ENCODE measurements at regions not wholly inside any gene's neighbourhood (a gene's known extent, or its start where the extent isn't known, plus 50 kb on each side); places are given as distances from the start of the nearest gene placed in this dataset.

GRCh38 chr11:15896026-15896425, 460.3 kb downstream of the SOX6 start:
- H3K4me3 ChIP-seq (ENCODE audit: low read length) = no peak overlapping the region
- no peaks in the 10 kb centered on the region for H3K36me3 ChIP-seq (ENCODE audit: control insufficient read depth, insufficient read depth, low read length)
- no peaks in the 10 kb centered on the region for H3K9me3 ChIP-seq (ENCODE audit: control insufficient read depth, low read length)
- no peak overlapping the region for H3K9ac ChIP-seq (ENCODE audit: low read length)
- H3K27me3 ChIP-seq (ENCODE audit: control insufficient read depth, insufficient read depth, low read length) = no peaks in the 10 kb centered on the region
- H3K4me1 ChIP-seq (ENCODE audit: control insufficient read depth, insufficient read depth, low read length) = peaks cover 9% of the 10 kb centered on the region

GRCh38 chr11:15896530-15896929, 459.8 kb downstream of the SOX6 start:
- H3K27me3 ChIP-seq (ENCODE audit: control insufficient read depth, insufficient read depth, low read length) = no peaks in the 10 kb centered on the region
- H3K36me3 ChIP-seq (ENCODE audit: control insufficient read depth, insufficient read depth, low read length) = no peaks in the 10 kb centered on the region
- no peaks in the 10 kb centered on the region for H3K9me3 ChIP-seq (ENCODE audit: control insufficient read depth, low read length)
- no peak overlapping the region for H3K9ac ChIP-seq (ENCODE audit: low read length)
- no peak overlapping the region for H3K4me3 ChIP-seq (ENCODE audit: low read length)
- peaks cover 14% of the 10 kb centered on the region for H3K4me1 ChIP-seq (ENCODE audit: control insufficient read depth, insufficient read depth, low read length)

GRCh38 chr11:15897211-15897960, 459.0 kb downstream of the SOX6 start:
- Histone ChIP-seq H3K4me3 (ENCODE audit: low read length) (no peak overlapping the region), H3K4me1 (ENCODE audit: control insufficient read depth, insufficient read depth, low read length) (peaks cover 23% of the 10 kb centered on the region), H3K9ac (ENCODE audit: low read length) (no peak overlapping the region), H3K27me3 (ENCODE audit: control insufficient read depth, insufficient read depth, low read length) (no peaks in the 10 kb centered on the region), H3K36me3 (ENCODE audit: control insufficient read depth, insufficient read depth, low read length) (no peaks in the 10 kb centered on the region), H3K9me3 (ENCODE audit: control insufficient read depth, low read length) (no peaks in the 10 kb centered on the region)

- Histone ChIP-seq H3K9ac (ENCODE audit: low read length) (no peak overlapping the region), H3K4me3 (ENCODE audit: low read length) (peak overlapping the region; percentile 1), H3K4me1 (ENCODE audit: control insufficient read depth, insufficient read depth, low read length) (peaks cover 17% of the 10 kb centered on the region), H3K27me3 (ENCODE audit: control insufficient read depth, insufficient read depth, low read length) (no peaks in the 10 kb centered on the region), H3K36me3 (ENCODE audit: control insufficient read depth, insufficient read depth, low read length) (no peaks in the 10 kb centered on the region), H3K9me3 (ENCODE audit: control insufficient read depth, low read length) (no peaks in the 10 kb centered on the region)
Measured at GRCh38 chr11:15901054-15901453, 455.3 kb downstream of the SOX6 start.

GRCh38 chr11:15901790-15902189, 454.6 kb downstream of the SOX6 start:
- H3K27me3 ChIP-seq (ENCODE audit: control insufficient read depth, insufficient read depth, low read length) = no peaks in the 10 kb centered on the region
- no peaks in the 10 kb centered on the region for H3K36me3 ChIP-seq (ENCODE audit: control insufficient read depth, insufficient read depth, low read length)
- peaks cover 17% of the 10 kb centered on the region for H3K4me1 ChIP-seq (ENCODE audit: control insufficient read depth, insufficient read depth, low read length)
- H3K9ac ChIP-seq (ENCODE audit: low read length) = no peak overlapping the region
- H3K9me3 ChIP-seq (ENCODE audit: control insufficient read depth, low read length) = no peaks in the 10 kb centered on the region
- H3K4me3 ChIP-seq (ENCODE audit: low read length) = no peak overlapping the region

- Histone ChIP-seq H3K4me3 (ENCODE audit: low read length) (no peak overlapping the region), H3K27me3 (ENCODE audit: control insufficient read depth, insufficient read depth, low read length) (no peaks in the 10 kb centered on the region), H3K9me3 (ENCODE audit: control insufficient read depth, low read length) (no peaks in the 10 kb centered on the region), H3K9ac (ENCODE audit: low read length) (no peak overlapping the region), H3K4me1 (ENCODE audit: control insufficient read depth, insufficient read depth, low read length) (peaks cover 17% of the 10 kb centered on the region), H3K36me3 (ENCODE audit: control insufficient read depth, insufficient read depth, low read length) (no peaks in the 10 kb centered on the region)
Measured at GRCh38 chr11:15903246-15903645, 453.1 kb downstream of the SOX6 start.

GRCh38 chr11:15905366-15906104, 450.8 kb downstream of the SOX6 start:
- peaks cover 17% of the 10 kb centered on the region for H3K4me1 ChIP-seq (ENCODE audit: control insufficient read depth, insufficient read depth, low read length)
- no peaks in the 10 kb centered on the region for H3K36me3 ChIP-seq (ENCODE audit: control insufficient read depth, insufficient read depth, low read length)
- no peak overlapping the region for H3K9ac ChIP-seq (ENCODE audit: low read length)
- no peaks in the 10 kb centered on the region for H3K27me3 ChIP-seq (ENCODE audit: control insufficient read depth, insufficient read depth, low read length)
- H3K4me3 ChIP-seq (ENCODE audit: low read length) = no peak overlapping the region
- no peaks in the 10 kb centered on the region for H3K9me3 ChIP-seq (ENCODE audit: control insufficient read depth, low read length)

- Histone ChIP-seq H3K36me3 (ENCODE audit: control insufficient read depth, insufficient read depth, low read length) (no peaks in the 10 kb centered on the region), H3K9ac (ENCODE audit: low read length) (no peak overlapping the region), H3K4me3 (ENCODE audit: low read length) (no peak overlapping the region)
Measured at GRCh38 chr11:15906481-15907035, 449.8 kb downstream of the SOX6 start.

GRCh38 chr11:15907806-15908205, 448.5 kb downstream of the SOX6 start:
- Histone ChIP-seq H3K9ac (ENCODE audit: low read length) (no peak overlapping the region), H3K27me3 (ENCODE audit: control insufficient read depth, insufficient read depth, low read length) (no peaks in the 10 kb centered on the region), H3K4me3 (ENCODE audit: low read length) (no peak overlapping the region), H3K9me3 (ENCODE audit: control insufficient read depth, low read length) (no peaks in the 10 kb centered on the region), H3K4me1 (ENCODE audit: control insufficient read depth, insufficient read depth, low read length) (no peaks in the 10 kb centered on the region), H3K36me3 (ENCODE audit: control insufficient read depth, insufficient read depth, low read length) (no peaks in the 10 kb centered on the region)

More at GRCh38 chr11:15906481-15907035, 449.8 kb downstream of the SOX6 start:
- peaks cover 11% of the 10 kb centered on the region for H3K4me1 ChIP-seq (ENCODE audit: control insufficient read depth, insufficient read depth, low read length)
- no peaks in the 10 kb centered on the region for H3K27me3 ChIP-seq (ENCODE audit: control insufficient read depth, insufficient read depth, low read length)
- no peaks in the 10 kb centered on the region for H3K9me3 ChIP-seq (ENCODE audit: control insufficient read depth, low read length)

- no peaks in the 10 kb centered on the region for H3K36me3 ChIP-seq (ENCODE audit: control insufficient read depth, insufficient read depth, low read length)
- H3K4me3 ChIP-seq (ENCODE audit: low read length) = no peak overlapping the region
- no peaks in the 10 kb centered on the region for H3K4me1 ChIP-seq (ENCODE audit: control insufficient read depth, insufficient read depth, low read length)
- no peaks in the 10 kb centered on the region for H3K9me3 ChIP-seq (ENCODE audit: control insufficient read depth, low read length)
- no peak overlapping the region for H3K9ac ChIP-seq (ENCODE audit: low read length)
- no peaks in the 10 kb centered on the region for H3K27me3 ChIP-seq (ENCODE audit: control insufficient read depth, insufficient read depth, low read length)
Measured at GRCh38 chr11:15909937-15910598, 446.3 kb downstream of the SOX6 start.

- H3K9ac ChIP-seq (ENCODE audit: low read length) = no peak overlapping the region
- no peaks in the 10 kb centered on the region for H3K36me3 ChIP-seq (ENCODE audit: control insufficient read depth, insufficient read depth, low read length)
- no peaks in the 10 kb centered on the region for H3K27me3 ChIP-seq (ENCODE audit: control insufficient read depth, insufficient read depth, low read length)
- H3K4me3 ChIP-seq (ENCODE audit: low read length) = no peak overlapping the region
- H3K4me1 ChIP-seq (ENCODE audit: control insufficient read depth, insufficient read depth, low read length) = no peaks in the 10 kb centered on the region
- no peaks in the 10 kb centered on the region for H3K9me3 ChIP-seq (ENCODE audit: control insufficient read depth, low read length)
Measured at GRCh38 chr11:15910761-15911160, 445.6 kb downstream of the SOX6 start.
